A549 (cell line): ENCODE measurements at regions not wholly inside any gene's neighbourhood (a gene's known extent, or its start where the extent isn't known, plus 50 kb on each side); places are given as distances from the start of the nearest gene placed in this dataset.

ENCODE experiments used
- ATAC-seq, 2 experiments: fragments of 200-7000 bp in 1 of 2; fragments of >200 bp in 1 of 2; cut with Nextera tagmentation in 1 of 2; cut with Tn5 transposase in 1 of 2; 3 replicates each; pipeline versions ENCODE4 v1.8.0 to v1.9.1; 2018 to 2020; ENCODE audit warnings: mild to moderate bottlenecking in 1 of 2, moderate library complexity in 1 of 2
- CTCF ChIA-PET: fragments of 300-600 bp; sonication (Branson Sonifier 250); formaldehyde crosslinking; extraction: SDS; loops from one replicate; lab custom pipeline; 2021; ENCODE audit warnings: antibody characterized with exemption, inconsistent platforms; lab: Yijun Ruan, JAX
- POLR2A ChIA-PET: fragments of 350-600 bp; formaldehyde crosslinking; extraction: SDS; loops from one replicate; lab custom pipeline; 2021; ENCODE audit warnings: antibody characterized with exemption, inconsistent platforms; lab: Yijun Ruan, JAX
- DNase-seq, 2 experiments: peaks; one replicate each; pipeline versions ENCODE4 v3.0.0 to v3.0.0-alpha.2; 2011 to 2016; ENCODE audit warnings: low read depth in 1 of 2, low spot score in 1 of 2
- FAIRE-seq: peaks from 2 replicates; lab custom pipeline; 2011; peaks lifted over from hg19 to GRCh38; lab: Jason Lieb, UNC
- H3K27ac ChIP-seq, 2 experiments: fragments of >200 bp; sonication (Bioruptor Twin); formaldehyde crosslinking; 3 replicates each; pipeline ENCODE4 v1.5.1; 2016 to 2017
- H3K4me1 ChIP-seq: fragments of >200 bp; sonication (Bioruptor Twin); formaldehyde crosslinking; 3 replicates; pipeline ENCODE4 v1.6.1; 2016
- H3K4me2 ChIP-seq: fragments of >200 bp; sonication (Bioruptor Twin); formaldehyde crosslinking; 3 replicates; pipeline ENCODE4 v1.6.1; 2016
- H3K4me3 ChIP-seq: fragments of >200 bp; sonication (Bioruptor Twin); formaldehyde crosslinking; 3 replicates; pipeline ENCODE4 v1.5.1; 2016
- H3K9me3 ChIP-seq: fragments of >200 bp; sonication (Bioruptor Twin); formaldehyde crosslinking; 3 replicates; pipeline ENCODE4 v1.6.1; 2016
- BHLHE40 ChIP-seq: IDR thresholded peaks from 2 replicates; pipeline ENCODE4 v1.6.1; 2012; ENCODE audit warnings: low read depth, low read length, inconsistent platforms
- CHD4 ChIP-seq: fragments of 200-600 bp; sonication (generic); IDR thresholded peaks from 2 replicates; pipeline ENCODE4 v1.6.1; 2016; ENCODE audit warnings: antibody characterized with exemption, mild to moderate bottlenecking, borderline replicate concordance
- EP300 ChIP-seq, 2 experiments: fragments of >200 bp; sonication (Bioruptor Twin); formaldehyde crosslinking; IDR thresholded peaks; 2 replicates in 1 of 2; 3 replicates in 1 of 2; pipeline ENCODE4 v1.6.1; 2016 to 2017
- FOSL2 ChIP-seq, 2 experiments: fragments of 450-650 bp in 1 of 2; fragments of >200 bp in 1 of 2; sonication (Bioruptor Twin) in 1 of 2; formaldehyde crosslinking; IDR thresholded peaks; 2 replicates each; pipeline versions ENCODE4 v1.5.0 to v1.6.1; 2016 to 2020; ENCODE audit warnings: mild to moderate bottlenecking in 1 of 2, moderate library complexity in 1 of 2
- HDAC2 ChIP-seq: fragments of 200-600 bp; sonication (generic); IDR thresholded peaks from 2 replicates; pipeline ENCODE4 v1.6.1; 2016
- HEYL ChIP-seq: fragments of 250-450 bp; sonication (Bioruptor Pico); IDR thresholded peaks from 2 replicates; pipeline ENCODE4 v1.8.0; 2021; ENCODE audit warnings: mild to moderate bottlenecking, moderate library complexity
- HOXB5 ChIP-seq: fragments of 250-450 bp; sonication (Bioruptor Pico); IDR thresholded peaks from 2 replicates; pipeline ENCODE4 v1.5.0; 2020; ENCODE audit warnings: mild to moderate bottlenecking, moderate library complexity
- JUN ChIP-seq, 2 experiments: fragments of >200 bp; sonication (Bioruptor Twin); formaldehyde crosslinking; IDR thresholded peaks; 2 replicates in 1 of 2; 3 replicates in 1 of 2; pipeline ENCODE4 v1.6.1; 2016 to 2017
- JUNB ChIP-seq: fragments of >200 bp; sonication (Bioruptor Twin); formaldehyde crosslinking; IDR thresholded peaks from 2 replicates; pipeline ENCODE4 v1.6.1; 2016
- KDM1A ChIP-seq: fragments of 200-600 bp; sonication (generic); IDR thresholded peaks from 2 replicates; pipeline ENCODE4 v1.6.1; 2016; ENCODE audit warnings: low read depth, mild to moderate bottlenecking
- MAZ ChIP-seq: fragments of 150-350 bp; IDR thresholded peaks from 2 replicates; pipeline ENCODE4 v1.6.1; 2014; ENCODE audit warnings: antibody characterized with exemption, low read depth, low read length, borderline replicate concordance
- NFE2L2 ChIP-seq: fragments of 150-350 bp; conservative IDR thresholded peaks from 2 replicates; pipeline ENCODE4 v1.6.1; 2014; ENCODE audit warnings: low read length
- NPAS2 ChIP-seq: fragments of 250-450 bp; sonication (Bioruptor Pico); IDR thresholded peaks from 2 replicates; pipeline ENCODE4 v1.8.0; 2022; ENCODE audit warnings: mild to moderate bottlenecking, moderate library complexity, borderline replicate concordance
- NR3C1 ChIP-seq: fragments of >200 bp; sonication (Bioruptor Twin); formaldehyde crosslinking; IDR thresholded peaks from 3 replicates; pipeline ENCODE4 v1.6.1; 2017
- PHF8 ChIP-seq: fragments of 200-600 bp; sonication (generic); IDR thresholded peaks from 2 replicates; pipeline ENCODE4 v1.6.1; 2016; ENCODE audit warnings: low read depth, mild to moderate bottlenecking, antibody characterized with exemption, moderate library complexity, borderline replicate concordance
- POLR2AphosphoS2 ChIP-seq: conservative IDR thresholded peaks from 2 replicates; pipeline ENCODE4 v1.6.1; 2012; ENCODE audit warnings: low read length, improper control_type of control experiment, inconsistent platforms
- RARB ChIP-seq: fragments of 250-450 bp; sonication (Bioruptor Pico); IDR thresholded peaks from 2 replicates; pipeline ENCODE4 v1.8.0; 2021; ENCODE audit warnings: mild to moderate bottlenecking, moderate library complexity
- SREBF2 ChIP-seq: fragments of 450-650 bp; IDR thresholded peaks from 2 replicates; pipeline ENCODE4 v1.6.1; 2014; ENCODE audit warnings: mild to moderate bottlenecking, moderate library complexity
- TFCP2L1 ChIP-seq: fragments of 250-450 bp; sonication (Bioruptor Pico); IDR thresholded peaks from 2 replicates; pipeline ENCODE4 v1.5.0; 2021; ENCODE audit warnings: mild to moderate bottlenecking
- ZC3H11A ChIP-seq: fragments of 450-650 bp; IDR thresholded peaks from 2 replicates; pipeline ENCODE4 v1.6.1; 2014; ENCODE audit warnings: antibody characterized with exemption, mild to moderate bottlenecking
- ZNF302 ChIP-seq: fragments of 250-450 bp; sonication (Bioruptor Pico); IDR thresholded peaks from 2 replicates; pipeline ENCODE4 v1.9.0; 2021; ENCODE audit warnings: inconsistent platforms, mild to moderate bottlenecking, moderate library complexity
- ZSCAN20 ChIP-seq: fragments of 250-450 bp; sonication (Bioruptor Pico); IDR thresholded peaks from 2 replicates; pipeline ENCODE4 v1.8.0; 2022; ENCODE audit warnings: mild to moderate bottlenecking, moderate library complexity
- WGBS: methylation state at CpG from one replicate; pipeline ENCODE4 v1.1.6; 2017; ENCODE audit errors: missing lambda C conversion rate; 5-methylcytosine and 5-hydroxymethylcytosine counted together
- TF ChIP-seq, protein P1 (sequence below): fragments of 150-350 bp; IDR thresholded peaks from 2 replicates; pipeline ENCODE4 v1.6.1; 2014; ENCODE audit warnings: low read depth, mild to moderate bottlenecking, low read length
- TF ChIP-seq, protein P2 (sequence below): fragments of >200 bp; sonication (Bioruptor Twin); formaldehyde crosslinking; IDR thresholded peaks from 2 replicates; pipeline ENCODE4 v1.6.1; 2016
- TF ChIP-seq, protein P3 (sequence below): IDR thresholded peaks from 2 replicates; pipeline ENCODE4 v1.6.1; 2012
- TF ChIP-seq, protein P4 (sequence below): IDR thresholded peaks from 2 replicates; pipeline ENCODE4 v1.6.1; 2012; ENCODE audit warnings: low read depth, borderline replicate concordance

DNA sequence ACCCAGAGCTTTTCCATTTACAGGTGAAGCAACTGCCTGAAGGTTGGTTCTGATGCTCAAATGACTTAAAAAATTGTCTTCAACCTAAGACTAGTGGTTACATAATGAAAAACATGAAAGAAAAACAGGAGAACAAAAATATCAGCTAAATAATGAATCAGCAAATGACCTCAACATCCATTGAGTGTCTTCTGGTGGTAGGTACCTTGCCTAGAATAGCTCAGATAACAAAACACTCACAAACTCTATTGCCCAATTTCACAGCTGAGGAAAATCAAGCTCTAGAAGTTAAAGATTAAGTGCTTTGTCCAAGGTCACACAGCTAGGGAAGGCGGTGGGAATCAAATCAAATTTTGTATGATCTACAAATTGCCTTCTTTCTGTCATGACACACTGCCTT, 304.6 kb upstream of the CDH11 start:
- Histone ChIP-seq H3K9me3 (no peaks in the 10 kb centered on the region), H3K27ac (no peak overlapping the region)
- no peak for ATAC-seq
- no peak for DNase-seq
- FAIRE-seq: no peak
- no peak for TF ChIP-seq ZNF302 (CRISPR knock-in tag)
- no peak for TF ChIP-seq HEYL (CRISPR knock-in tag)
- no peak for TF ChIP-seq NFE2L2
- TF ChIP-seq JUN (IDR thresholded peaks at IDR 0.05): no peak
- no peak for TF ChIP-seq FOSL2 (IDR thresholded peaks at IDR 0.05)
- no peak for TF ChIP-seq FOSL2 (CRISPR knock-in tag; IDR thresholded peaks at IDR 0.05)
- TF ChIP-seq, protein P1, sequence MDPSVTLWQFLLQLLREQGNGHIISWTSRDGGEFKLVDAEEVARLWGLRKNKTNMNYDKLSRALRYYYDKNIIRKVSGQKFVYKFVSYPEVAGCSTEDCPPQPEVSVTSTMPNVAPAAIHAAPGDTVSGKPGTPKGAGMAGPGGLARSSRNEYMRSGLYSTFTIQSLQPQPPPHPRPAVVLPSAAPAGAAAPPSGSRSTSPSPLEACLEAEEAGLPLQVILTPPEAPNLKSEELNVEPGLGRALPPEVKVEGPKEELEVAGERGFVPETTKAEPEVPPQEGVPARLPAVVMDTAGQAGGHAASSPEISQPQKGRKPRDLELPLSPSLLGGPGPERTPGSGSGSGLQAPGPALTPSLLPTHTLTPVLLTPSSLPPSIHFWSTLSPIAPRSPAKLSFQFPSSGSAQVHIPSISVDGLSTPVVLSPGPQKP: no peak
- TF ChIP-seq, protein P2, sequence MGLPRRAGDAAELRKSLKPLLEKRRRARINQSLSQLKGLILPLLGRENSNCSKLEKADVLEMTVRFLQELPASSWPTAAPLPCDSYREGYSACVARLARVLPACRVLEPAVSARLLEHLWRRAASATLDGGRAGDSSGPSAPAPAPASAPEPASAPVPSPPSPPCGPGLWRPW: no peak
- no peak for TF ChIP-seq HOXB5 (CRISPR knock-in tag)
- TF ChIP-seq KDM1A: no peak
- TF ChIP-seq ZC3H11A: no peak
- no peak for TF ChIP-seq CHD4
- TF ChIP-seq BHLHE40: no peak
- no peak for TF ChIP-seq RARB (CRISPR knock-in tag)
- no peak for TF ChIP-seq PHF8
- TF ChIP-seq NPAS2: no peak
- no peak for TF ChIP-seq JUNB
- no peak for TF ChIP-seq EP300 (IDR thresholded peaks at IDR 0.05)
- TF ChIP-seq MAZ: no peak
- TF ChIP-seq SREBF2: no peak
- TF ChIP-seq, all 56 proteins: peak for 0
- 0% methylated on average over 1 of the region's 1 CpG for WGBS
- ChIA-PET POLR2A (no interaction called here), CTCF (no interaction called here)
- no peak overlapping the region for H3K4me2 ChIP-seq
- no peaks in the 10 kb centered on the region for H3K4me1 ChIP-seq
- H3K4me3 ChIP-seq: no peak overlapping the region

DNA sequence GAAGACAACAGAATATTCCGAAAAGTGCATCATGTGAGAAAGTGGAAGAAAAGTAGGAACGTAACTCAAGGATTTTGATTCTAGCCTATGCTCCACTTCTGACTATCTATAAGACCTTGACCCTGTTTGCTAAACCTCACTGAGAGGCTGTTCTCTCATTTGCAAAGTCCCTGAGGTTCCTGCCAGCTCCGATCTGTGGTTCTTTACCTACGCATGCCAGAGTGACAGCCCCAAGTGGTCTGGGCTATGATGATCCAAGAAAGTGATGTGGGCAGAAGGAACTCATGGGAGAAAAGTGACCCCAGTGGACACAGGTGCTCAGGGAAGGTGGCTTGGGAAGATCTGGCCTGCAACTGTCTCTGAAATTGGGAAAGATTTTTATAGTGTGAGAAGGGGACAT, 301.1 kb upstream of the CDH11 start:
- 21% methylated on average over 4 of the region's 4 CpGs for WGBS
- TF ChIP-seq ZSCAN20 (CRISPR knock-in tag) (no peak), HOXB5 (CRISPR knock-in tag) (no peak), RARB (CRISPR knock-in tag) (no peak)
- DNase-seq: no peak

DNA sequence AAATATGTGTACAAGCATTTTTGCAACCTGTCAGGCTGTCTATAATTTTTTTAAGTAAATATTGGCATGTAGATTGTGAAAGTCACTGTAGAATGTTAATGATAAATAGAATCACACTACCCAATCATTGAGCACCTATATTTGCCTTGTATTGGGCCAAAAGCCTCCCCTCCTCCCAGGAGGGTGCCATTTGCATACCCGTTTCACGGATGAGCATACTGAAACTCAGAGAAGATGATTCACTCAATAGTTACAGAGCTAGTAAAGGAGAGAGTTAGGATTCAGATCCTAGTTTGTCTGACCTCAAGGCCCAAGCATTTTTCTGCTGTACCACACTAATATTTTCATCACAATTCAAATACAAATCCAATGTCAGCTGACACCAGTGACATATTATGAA, 299.7 kb upstream of the CDH11 start:
- DNase-seq: no peak
- no peak for FAIRE-seq
- H3K4me2 ChIP-seq: no peak overlapping the region
- 22% methylated on average over 2 of the region's 2 CpGs for WGBS
- ChIA-PET POLR2A (no interaction called here), CTCF (no interaction called here)
- H3K9me3 ChIP-seq: no peaks in the 10 kb centered on the region
- no peak for ATAC-seq
- TF ChIP-seq, protein P1: no peak
- no peak for TF ChIP-seq JUNB
- TF ChIP-seq POLR2AphosphoS2: no peak
- TF ChIP-seq, protein P3, sequence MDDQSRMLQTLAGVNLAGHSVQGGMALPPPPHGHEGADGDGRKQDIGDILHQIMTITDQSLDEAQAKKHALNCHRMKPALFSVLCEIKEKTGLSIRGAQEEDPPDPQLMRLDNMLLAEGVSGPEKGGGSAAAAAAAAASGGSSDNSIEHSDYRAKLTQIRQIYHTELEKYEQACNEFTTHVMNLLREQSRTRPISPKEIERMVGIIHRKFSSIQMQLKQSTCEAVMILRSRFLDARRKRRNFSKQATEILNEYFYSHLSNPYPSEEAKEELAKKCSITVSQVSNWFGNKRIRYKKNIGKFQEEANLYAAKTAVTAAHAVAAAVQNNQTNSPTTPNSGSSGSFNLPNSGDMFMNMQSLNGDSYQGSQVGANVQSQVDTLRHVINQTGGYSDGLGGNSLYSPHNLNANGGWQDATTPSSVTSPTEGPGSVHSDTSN: no peak
- TF ChIP-seq NPAS2: no peak
- TF ChIP-seq RARB (CRISPR knock-in tag): no peak
- no peak for TF ChIP-seq BHLHE40
- no peak for TF ChIP-seq NR3C1
- no peak for TF ChIP-seq TFCP2L1
- TF ChIP-seq HEYL (CRISPR knock-in tag): no peak
- no peak for TF ChIP-seq HDAC2
- TF ChIP-seq MAZ: no peak
- TF ChIP-seq, protein P4, sequence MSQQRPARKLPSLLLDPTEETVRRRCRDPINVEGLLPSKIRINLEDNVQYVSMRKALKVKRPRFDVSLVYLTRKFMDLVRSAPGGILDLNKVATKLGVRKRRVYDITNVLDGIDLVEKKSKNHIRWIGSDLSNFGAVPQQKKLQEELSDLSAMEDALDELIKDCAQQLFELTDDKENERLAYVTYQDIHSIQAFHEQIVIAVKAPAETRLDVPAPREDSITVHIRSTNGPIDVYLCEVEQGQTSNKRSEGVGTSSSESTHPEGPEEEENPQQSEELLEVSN: no peak
- TF ChIP-seq PHF8: no peak
- H3K4me3 ChIP-seq: no peak overlapping the region
- H3K27ac ChIP-seq: no peak overlapping the region
- no peaks in the 10 kb centered on the region for H3K4me1 ChIP-seq

More for the DNA sequence above, 301.1 kb upstream of the CDH11 start:
- Histone ChIP-seq H3K4me2 (no peak overlapping the region), H3K4me3 (no peak overlapping the region), H3K27ac (no peak overlapping the region), H3K9me3 (no peaks in the 10 kb centered on the region), H3K4me1 (no peaks in the 10 kb centered on the region)
- ChIA-PET CTCF (no interaction called here), POLR2A (no interaction called here)
- FAIRE-seq (no peak), ATAC-seq (no peak)
